Tongue (tissue), 1 donor: ENCODE measurements at regions not wholly inside any gene's neighbourhood (a gene's known extent, or its start where the extent isn't known, plus 50 kb on each side); places are given as distances from the start of the nearest gene placed in this dataset.

Experiments
- DNase-seq: peaks from one replicate; pipeline ENCODE4 v3.0.0-alpha.2; 2015

- DNase-seq, result peak; percentile 53
Observed at GRCh38 chr10:44326474-44327030, 58.3 kb downstream of the CXCL12 start.

- peak; percentile 66 for DNase-seq
Observed at GRCh38 chr10:44325596-44326307, 59.1 kb downstream of the CXCL12 start.

GRCh38 chr10:44325157-44325556, 59.7 kb downstream of the CXCL12 start:
- no peak for DNase-seq

- DNase-seq, result no peak
Observed at GRCh38 chr10:44323838-44324237, 61.1 kb downstream of the CXCL12 start.

DNA sequence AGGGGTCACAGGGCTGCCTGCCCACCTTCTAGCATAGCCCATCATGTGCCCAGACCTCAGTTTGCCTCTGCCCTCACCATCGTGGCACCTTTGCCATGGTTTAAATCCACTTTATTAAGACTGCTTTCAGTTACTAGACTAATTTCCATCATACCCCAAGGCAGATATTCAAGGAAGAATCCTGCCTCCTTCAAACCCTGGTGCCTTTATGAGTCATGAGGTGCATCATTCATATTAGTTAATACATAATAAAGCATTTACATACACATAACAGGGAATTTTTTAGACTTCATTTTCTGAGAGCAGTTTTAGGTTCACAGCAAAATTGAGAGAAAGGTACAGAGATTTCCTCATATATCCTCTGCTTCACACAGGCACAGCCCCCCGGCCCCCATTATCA, 62.8 kb downstream of the CXCL12 start:
- no peak for DNase-seq

GRCh38 chr10:44320756-44321155, 64.1 kb downstream of the CXCL12 start:
- DNase-seq, result no peak

DNA sequence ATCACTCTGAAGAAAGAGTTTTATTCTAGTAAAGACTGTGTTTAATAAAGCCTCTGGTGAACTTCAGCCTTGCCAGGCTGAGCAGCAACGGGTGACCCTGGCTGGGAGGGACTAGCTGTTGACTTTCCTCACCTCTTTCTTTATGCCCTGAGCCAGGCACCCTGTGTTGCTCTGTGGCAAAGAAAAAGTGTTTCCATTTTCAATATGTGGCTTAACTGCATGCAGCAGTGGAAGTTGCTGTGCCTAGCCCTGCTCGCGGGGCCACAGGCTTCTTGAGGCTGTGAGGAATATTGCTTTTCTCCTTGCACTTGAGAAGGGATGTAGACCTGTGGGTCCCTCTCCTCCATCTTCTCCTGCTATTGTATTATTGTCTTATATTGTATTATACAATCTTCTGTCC, 67.0 kb downstream of the CXCL12 start:
- DNase-seq, result no peak

GRCh38 chr10:44316922-44317215, 68.0 kb downstream of the CXCL12 start:
- no peak for DNase-seq

DNA sequence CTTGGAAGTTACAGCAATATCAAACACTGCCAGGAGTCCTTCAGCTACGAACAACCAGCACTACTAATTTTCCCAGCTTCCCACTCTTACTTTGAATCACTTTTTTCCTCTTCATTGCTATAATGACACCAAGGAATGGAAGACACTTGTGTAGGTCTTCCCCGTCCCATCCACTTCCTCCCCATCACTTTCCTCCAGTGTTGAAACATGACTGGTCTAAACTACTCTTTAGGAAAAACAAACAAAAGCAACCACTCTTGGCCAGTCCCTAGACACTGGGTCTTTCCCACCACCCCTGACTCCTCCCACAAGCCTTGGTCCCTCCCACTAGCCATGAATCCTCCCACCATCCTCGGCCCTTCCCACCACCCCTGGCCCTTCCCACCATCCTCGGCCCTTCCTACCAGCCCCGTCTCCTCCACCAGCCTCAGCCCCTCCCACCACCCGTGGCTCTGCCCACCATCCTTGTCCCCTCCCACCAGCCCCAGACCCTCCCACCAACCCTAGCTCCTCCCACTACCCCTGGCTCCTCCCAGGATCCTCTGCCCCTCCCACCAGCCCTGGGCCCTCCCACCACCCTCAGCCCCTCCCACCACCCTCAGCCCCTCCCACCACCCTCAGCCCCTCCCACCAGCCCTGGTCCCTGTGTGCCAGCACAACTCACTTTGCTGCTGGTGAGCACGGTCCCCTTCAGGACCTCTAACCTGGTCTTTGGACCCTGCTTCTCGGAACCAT, 68.5 kb downstream of the CXCL12 start:
- DNase-seq, result no peak

GRCh38 chr10:44314802-44315460, 70.0 kb downstream of the CXCL12 start:
- no peak for DNase-seq

- peak; percentile 65 for DNase-seq
Observed at GRCh38 chr10:44313761-44314165, 71.1 kb downstream of the CXCL12 start.

- peak; percentile 27 for DNase-seq
Observed at GRCh38 chr10:44312401-44312800, 72.5 kb downstream of the CXCL12 start.

DNA sequence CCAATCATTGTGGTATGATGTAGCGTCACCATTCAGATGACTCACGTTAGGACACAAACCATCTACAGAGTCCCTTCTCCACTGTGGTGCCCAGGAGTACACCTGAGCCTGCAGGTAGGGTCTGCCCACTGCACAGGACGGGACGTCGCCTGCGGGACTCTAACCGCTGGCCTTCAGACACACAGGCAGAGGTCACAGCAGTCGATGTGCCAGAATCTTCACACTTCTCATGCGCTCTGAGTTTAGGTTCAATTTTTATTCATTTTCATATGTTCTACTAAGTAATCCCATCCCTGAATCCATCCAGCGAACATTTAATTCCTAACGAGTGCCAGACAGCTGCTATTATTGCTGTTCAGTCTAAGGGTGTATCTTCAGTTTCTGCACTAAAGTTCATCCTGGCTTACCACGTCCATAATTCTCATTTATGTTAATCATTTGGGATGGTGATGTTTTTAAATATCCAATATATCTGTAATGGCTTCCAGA, 73.3 kb downstream of the CXCL12 start:
- DNase-seq, result peak; percentile 55

DNA sequence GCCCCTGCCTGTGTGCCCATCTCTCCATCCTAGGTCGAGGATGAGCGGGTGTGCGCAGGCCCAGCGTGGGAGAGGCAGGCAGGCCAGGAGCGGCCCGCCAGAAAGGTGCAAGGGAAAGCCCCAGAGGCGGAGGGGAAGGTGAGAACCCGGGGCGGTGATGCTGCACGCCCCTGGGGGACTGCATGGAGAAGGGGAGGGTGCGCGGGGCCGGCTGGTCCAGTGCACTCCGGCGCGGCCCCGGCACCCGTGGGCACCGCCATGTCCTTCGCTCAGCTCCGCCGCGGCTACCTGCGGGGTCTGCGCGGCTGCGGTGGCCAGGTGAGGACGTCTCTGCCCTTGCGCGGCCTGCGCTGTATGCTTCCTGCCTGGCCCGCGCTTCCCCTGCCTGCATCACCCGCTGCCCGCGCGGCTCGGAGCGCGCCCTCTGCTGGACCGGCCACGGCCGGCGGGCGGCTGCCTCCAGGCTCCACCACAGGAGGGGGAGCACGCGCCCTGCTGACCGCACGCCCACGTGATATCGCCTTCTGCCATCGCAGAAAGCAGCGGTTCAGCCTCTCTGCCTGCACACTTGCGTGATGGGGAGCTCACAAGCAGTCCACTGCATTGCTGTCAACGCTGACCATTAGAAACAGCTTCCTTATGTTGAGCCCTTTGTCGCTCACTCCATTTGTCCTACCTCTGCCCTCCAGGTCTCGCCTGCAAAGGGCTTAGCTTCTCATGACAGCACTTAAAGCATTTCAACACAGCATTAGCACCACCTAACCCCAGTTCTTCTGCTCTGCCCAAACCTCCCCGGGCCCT, 73.9 kb downstream of the CXCL12 start:
- peak; percentile 89 for DNase-seq

DNA sequence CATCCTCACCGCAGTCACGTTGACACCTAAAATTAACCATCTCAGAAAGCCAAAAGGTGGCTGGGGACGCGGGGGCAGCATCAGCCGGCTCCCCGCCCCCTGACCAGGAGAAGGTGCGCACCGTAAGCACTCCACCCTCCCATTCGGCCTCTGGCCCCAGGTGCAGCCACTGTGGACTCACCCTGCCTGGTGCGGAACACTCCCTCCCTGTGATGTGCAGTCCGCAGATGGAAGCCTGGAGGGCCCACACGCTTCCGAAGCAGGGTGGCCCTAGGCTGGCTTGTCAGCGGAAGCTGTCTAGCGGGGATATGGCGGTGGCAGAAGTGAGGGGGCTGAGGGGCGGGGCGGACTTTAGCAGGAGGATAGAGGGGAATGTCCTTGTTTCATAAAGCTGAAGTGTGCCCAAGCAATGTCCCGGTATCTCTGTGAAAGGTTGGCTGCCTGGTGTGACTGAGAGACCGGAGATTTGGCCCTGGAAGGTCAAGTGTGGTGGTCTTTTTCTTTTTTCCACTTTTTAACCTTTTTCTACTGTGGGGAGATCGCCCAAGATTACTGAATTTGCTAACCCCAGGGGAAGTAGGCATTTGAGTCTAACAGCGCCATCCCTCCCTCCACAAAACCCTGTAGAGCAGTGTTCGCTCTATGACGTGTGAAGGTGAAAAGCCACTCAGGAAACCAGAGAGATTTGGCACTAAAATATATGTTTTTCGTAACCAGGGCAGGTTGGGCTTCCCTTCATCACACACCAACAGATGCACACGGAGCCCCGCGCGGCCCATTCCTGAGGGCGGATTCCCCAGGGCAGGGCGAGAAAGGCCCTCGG, 74.7 kb downstream of the CXCL12 start:
- DNase-seq, result no peak

DNA sequence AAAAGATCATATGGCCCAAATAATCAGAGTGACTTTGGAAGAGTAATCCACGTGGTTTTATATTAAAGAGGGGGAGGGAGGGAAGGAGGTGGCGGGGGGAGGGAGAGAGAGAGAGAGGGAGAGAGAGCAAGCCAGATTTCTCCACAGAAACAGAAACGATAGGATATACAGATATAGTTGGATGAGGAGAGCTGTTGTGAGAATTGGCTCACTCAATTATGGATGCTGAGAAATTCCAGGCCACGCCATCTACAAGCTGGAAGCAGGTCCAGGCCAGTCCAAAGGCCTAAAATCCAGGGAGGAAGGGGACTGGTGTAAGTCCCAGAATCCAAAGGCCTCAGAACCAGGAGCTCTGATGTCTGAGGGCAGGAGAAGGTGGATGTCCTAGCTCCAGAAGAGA, 75.5 kb downstream of the CXCL12 start:
- no peak for DNase-seq

GRCh38 chr10:44308935-44309334, 76.0 kb downstream of the CXCL12 start:
- DNase-seq, result no peak

DNA sequence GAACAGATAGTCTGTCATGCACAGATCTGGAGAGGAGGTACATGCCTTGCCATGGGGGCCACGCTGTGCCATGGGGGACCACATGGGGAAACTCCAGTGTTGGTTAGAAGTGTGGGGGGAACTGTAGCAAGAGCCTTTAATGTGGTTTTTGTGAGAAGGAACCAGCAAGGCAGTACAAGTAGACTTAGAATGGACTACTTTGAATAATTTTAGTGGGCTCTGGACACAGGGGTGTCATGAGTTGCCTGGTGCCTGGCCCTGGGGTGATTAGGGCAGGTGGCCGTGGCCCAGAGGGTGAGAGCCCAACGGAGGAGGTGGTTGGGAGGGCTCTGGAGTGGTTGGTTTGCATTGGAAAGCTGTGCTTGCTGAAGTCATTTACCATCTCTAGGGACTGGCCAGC, 77.2 kb downstream of the CXCL12 start:
- no peak for DNase-seq

DNA sequence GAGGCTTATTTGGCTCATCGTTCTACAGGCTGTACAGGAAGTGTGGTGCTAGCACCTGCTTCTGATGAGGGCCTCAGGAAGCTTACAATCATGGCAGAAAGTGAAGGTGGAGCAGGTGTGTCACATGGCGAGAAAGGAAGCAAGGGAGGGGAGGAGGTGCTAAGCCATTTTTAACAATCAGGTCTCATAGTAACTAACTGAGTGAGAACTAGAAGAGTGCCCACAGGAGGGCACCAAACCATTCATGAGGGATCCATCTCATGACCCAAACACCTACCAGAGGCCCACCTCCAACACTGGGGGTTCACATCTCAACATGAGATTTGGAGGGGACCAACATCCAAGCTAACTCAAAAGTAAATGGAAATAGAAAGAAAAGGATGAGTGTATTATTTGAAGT, 78.1 kb downstream of the CXCL12 start:
- DNase-seq, result no peak

- no peak for DNase-seq
Observed at GRCh38 chr10:44306147-44306710, 78.7 kb downstream of the CXCL12 start.

- DNase-seq, result no peak
Observed at GRCh38 chr10:44301781-44302355, 83.0 kb downstream of the CXCL12 start.
